WTC11 (cell line): ENCODE measurements at regions not wholly inside any gene's neighbourhood (a gene's known extent, or its start where the extent isn't known, plus 50 kb on each side); places are given as distances from the start of the nearest gene placed in this dataset.

ENCODE experiments used
- ATAC-seq: fragments of 200-7000 bp; cut with Tn5 transposase; 2 replicates; pipeline ENCODE4 v1.10.0; 2021; ENCODE audit warnings: mild to moderate bottlenecking, moderate library complexity
- CTCF ChIA-PET: fragments of 300-600 bp; sonication (Branson Sonifier 250); formaldehyde crosslinking; loops from one replicate; lab custom pipeline; 2021; ENCODE audit warnings: antibody characterized with exemption; lab: Charles Lee
- POLR2A ChIA-PET: fragments of 350-600 bp; sonication (Branson Sonifier 250); formaldehyde crosslinking; loops from one replicate; lab custom pipeline; 2021; ENCODE audit warnings: antibody characterized with exemption; lab: Charles Lee
- DNase-seq: peaks from one replicate; pipeline ENCODE4 v3.0.0; 2021; ENCODE audit warnings: low spot score
- H3K27ac Mint-ChIP-seq: 2 replicates; pipeline ENCODE4 v1.8.0; 2021; ENCODE audit warnings: mixed read lengths
- H3K27me3 Mint-ChIP-seq: 2 replicates; pipeline ENCODE4 v1.8.0; 2021; ENCODE audit warnings: low read depth, mild to moderate bottlenecking, moderate library complexity, mixed read lengths
- H3K36me3 Mint-ChIP-seq: 2 replicates; pipeline ENCODE4 v1.8.0; 2021; ENCODE audit warnings: mixed read lengths
- H3K4me1 Mint-ChIP-seq: 2 replicates; pipeline ENCODE4 v1.8.0; 2022; ENCODE audit warnings: mixed read lengths
- H3K4me3 Mint-ChIP-seq: 2 replicates; pipeline ENCODE4 v1.8.0; 2021; ENCODE audit warnings: mild to moderate bottlenecking, moderate library complexity, mixed read lengths
- H3K9me3 Mint-ChIP-seq: 2 replicates; pipeline ENCODE4 v1.8.0; 2021; ENCODE audit warnings: mixed read lengths
- CREM ChIP-seq: sonication (generic); formaldehyde crosslinking; IDR thresholded peaks from 2 replicates; pipeline ENCODE4 v1.8.1; 2022; ENCODE audit warnings: mild to moderate bottlenecking, missing genetic modification reagents, moderate library complexity
- ESRRA ChIP-seq: sonication (generic); formaldehyde crosslinking; IDR thresholded peaks from 2 replicates; pipeline ENCODE4 v1.8.1; 2022; ENCODE audit warnings: mild to moderate bottlenecking, missing genetic modification reagents, borderline replicate concordance
- ETV6 ChIP-seq: sonication (generic); formaldehyde crosslinking; IDR thresholded peaks from 2 replicates; pipeline ENCODE4 v1.8.1; 2022; ENCODE audit warnings: mild to moderate bottlenecking, missing genetic modification reagents
- GRHL2 ChIP-seq: fragments of 250-450 bp; sonication (Bioruptor Pico); IDR thresholded peaks from 2 replicates; pipeline ENCODE4 v1.8.0; 2022; ENCODE audit warnings: mild to moderate bottlenecking, moderate library complexity; ENCODE audit not compliant: insufficient replicate concordance, severe bottlenecking
- IRF1 ChIP-seq: sonication (generic); formaldehyde crosslinking; IDR thresholded peaks from 2 replicates; pipeline ENCODE4 v1.8.0; 2023; ENCODE audit warnings: missing genetic modification reagents
- IRF2 ChIP-seq: sonication (generic); formaldehyde crosslinking; IDR thresholded peaks from 2 replicates; pipeline ENCODE4 v1.8.0; 2022; ENCODE audit warnings: low read depth, missing genetic modification reagents, borderline replicate concordance
- SMAD3 ChIP-seq: sonication (generic); formaldehyde crosslinking; IDR thresholded peaks from 2 replicates; pipeline ENCODE4 v1.8.0; 2022; ENCODE audit warnings: missing genetic modification reagents, mild to moderate bottlenecking, borderline replicate concordance
- SP1 ChIP-seq: sonication (generic); formaldehyde crosslinking; conservative IDR thresholded peaks from 2 replicates; pipeline ENCODE4 v1.8.1; 2022; ENCODE audit warnings: missing genetic modification reagents
- TCF7 ChIP-seq: sonication (generic); formaldehyde crosslinking; IDR thresholded peaks from 2 replicates; pipeline ENCODE4 v1.8.0; 2022; ENCODE audit warnings: mild to moderate bottlenecking, low read depth, missing genetic modification reagents, moderate library complexity
- TEAD1 ChIP-seq: sonication (generic); formaldehyde crosslinking; IDR thresholded peaks from 2 replicates; pipeline ENCODE4 v1.8.0; 2022; ENCODE audit warnings: mild to moderate bottlenecking, missing genetic modification reagents
- ZBTB21 ChIP-seq: sonication (generic); formaldehyde crosslinking; IDR thresholded peaks from 2 replicates; pipeline ENCODE4 v1.8.1; 2023; ENCODE audit warnings: mild to moderate bottlenecking, missing genetic modification reagents, borderline replicate concordance
- ZNF219 ChIP-seq: sonication (generic); formaldehyde crosslinking; IDR thresholded peaks from 2 replicates; pipeline ENCODE4 v1.8.0; 2023; ENCODE audit warnings: missing genetic modification reagents, mild to moderate bottlenecking, borderline replicate concordance
- ZNF317 ChIP-seq: sonication (generic); formaldehyde crosslinking; IDR thresholded peaks from 2 replicates; pipeline ENCODE4 v1.8.1; 2023; ENCODE audit warnings: low read depth, mild to moderate bottlenecking, moderate library complexity, missing genetic modification reagents, borderline replicate concordance
- TF ChIP-seq, protein P1 (sequence below): sonication (generic); formaldehyde crosslinking; conservative IDR thresholded peaks from 2 replicates; pipeline ENCODE4 v1.8.1; 2023; ENCODE audit warnings: mild to moderate bottlenecking, low read depth, missing genetic modification reagents, moderate library complexity
- TF ChIP-seq, protein P2 (sequence below): sonication (generic); formaldehyde crosslinking; IDR thresholded peaks from 2 replicates; pipeline ENCODE4 v1.8.1; 2022; ENCODE audit warnings: low read depth, mild to moderate bottlenecking, moderate library complexity, missing genetic modification reagents, borderline replicate concordance

DNA sequence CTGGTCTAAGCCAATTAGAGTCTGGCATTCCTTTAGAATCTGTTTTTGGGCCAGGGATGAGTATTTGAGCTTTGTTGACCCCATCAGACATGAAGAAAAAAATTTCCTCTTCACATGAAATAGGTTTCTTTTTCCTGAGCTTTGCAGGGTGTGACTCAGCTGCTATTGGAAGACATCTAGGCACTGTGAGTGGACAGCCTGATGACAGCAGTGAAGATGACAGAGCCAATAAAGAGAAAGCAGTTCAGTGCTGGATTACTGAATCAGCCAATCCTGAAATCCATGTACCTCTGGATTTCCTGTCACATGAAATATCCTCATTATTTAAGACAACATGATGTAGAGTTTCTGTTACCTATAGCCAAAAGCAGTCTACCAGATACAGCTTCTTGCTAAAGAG, 51.3 kb upstream of the GRIA1 start:
- no peak for DNase-seq
- H3K27ac Mint-ChIP-seq: no peak overlapping the region
- ChIA-PET POLR2A (no interaction called here), CTCF (no interaction called here)
- no peak overlapping the region for H3K4me3 Mint-ChIP-seq
- no peaks in the 10 kb centered on the region; the same call in 1 of the 2 replicates for H3K4me1 Mint-ChIP-seq
- H3K36me3 Mint-ChIP-seq: no peaks in the 10 kb centered on the region
- H3K9me3 Mint-ChIP-seq: no peaks in the 10 kb centered on the region
- ATAC-seq: no peak
- no peak for TF ChIP-seq ETV6
- TF ChIP-seq ESRRA: no peak
- no peak for TF ChIP-seq TCF7
- no peak for TF ChIP-seq SP1 (CRISPR knock-in tag)
- TF ChIP-seq ZNF317 (CRISPR knock-in tag): no peak
- TF ChIP-seq, protein P1, sequence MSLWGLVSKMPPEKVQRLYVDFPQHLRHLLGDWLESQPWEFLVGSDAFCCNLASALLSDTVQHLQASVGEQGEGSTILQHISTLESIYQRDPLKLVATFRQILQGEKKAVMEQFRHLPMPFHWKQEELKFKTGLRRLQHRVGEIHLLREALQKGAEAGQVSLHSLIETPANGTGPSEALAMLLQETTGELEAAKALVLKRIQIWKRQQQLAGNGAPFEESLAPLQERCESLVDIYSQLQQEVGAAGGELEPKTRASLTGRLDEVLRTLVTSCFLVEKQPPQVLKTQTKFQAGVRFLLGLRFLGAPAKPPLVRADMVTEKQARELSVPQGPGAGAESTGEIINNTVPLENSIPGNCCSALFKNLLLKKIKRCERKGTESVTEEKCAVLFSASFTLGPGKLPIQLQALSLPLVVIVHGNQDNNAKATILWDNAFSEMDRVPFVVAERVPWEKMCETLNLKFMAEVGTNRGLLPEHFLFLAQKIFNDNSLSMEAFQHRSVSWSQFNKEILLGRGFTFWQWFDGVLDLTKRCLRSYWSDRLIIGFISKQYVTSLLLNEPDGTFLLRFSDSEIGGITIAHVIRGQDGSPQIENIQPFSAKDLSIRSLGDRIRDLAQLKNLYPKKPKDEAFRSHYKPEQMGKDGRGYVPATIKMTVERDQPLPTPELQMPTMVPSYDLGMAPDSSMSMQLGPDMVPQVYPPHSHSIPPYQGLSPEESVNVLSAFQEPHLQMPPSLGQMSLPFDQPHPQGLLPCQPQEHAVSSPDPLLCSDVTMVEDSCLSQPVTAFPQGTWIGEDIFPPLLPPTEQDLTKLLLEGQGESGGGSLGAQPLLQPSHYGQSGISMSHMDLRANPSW (CRISPR knock-in tag): no peak
- TF ChIP-seq CREM (CRISPR knock-in tag): no peak
- TF ChIP-seq, protein P2, sequence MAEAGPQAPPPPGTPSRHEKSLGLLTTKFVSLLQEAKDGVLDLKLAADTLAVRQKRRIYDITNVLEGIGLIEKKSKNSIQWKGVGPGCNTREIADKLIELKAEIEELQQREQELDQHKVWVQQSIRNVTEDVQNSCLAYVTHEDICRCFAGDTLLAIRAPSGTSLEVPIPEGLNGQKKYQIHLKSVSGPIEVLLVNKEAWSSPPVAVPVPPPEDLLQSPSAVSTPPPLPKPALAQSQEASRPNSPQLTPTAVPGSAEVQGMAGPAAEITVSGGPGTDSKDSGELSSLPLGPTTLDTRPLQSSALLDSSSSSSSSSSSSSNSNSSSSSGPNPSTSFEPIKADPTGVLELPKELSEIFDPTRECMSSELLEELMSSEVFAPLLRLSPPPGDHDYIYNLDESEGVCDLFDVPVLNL (CRISPR knock-in tag): no peak
- TF ChIP-seq ZBTB21 (CRISPR knock-in tag): no peak
- no peak for TF ChIP-seq SMAD3 (CRISPR knock-in tag)
- TF ChIP-seq ZNF219 (CRISPR knock-in tag): no peak
- TF ChIP-seq TEAD1 (CRISPR knock-in tag): no peak
- TF ChIP-seq IRF1: no peak
- no peak for TF ChIP-seq IRF2
- TF ChIP-seq GRHL2: no peak
- H3K27me3 Mint-ChIP-seq: no peaks in the 10 kb centered on the region
